HL-60 (cell line): ENCODE measurements at regions not wholly inside any gene's neighbourhood (a gene's known extent, or its start where the extent isn't known, plus 50 kb on each side); places are given as distances from the start of the nearest gene placed in this dataset.

ENCODE experiments used
- DNase-seq, 2 experiments: peaks; one replicate each; pipeline ENCODE4 v3.0.0-alpha.2; 2010 to 2020; ENCODE audit warnings: low read depth in 1 of 2, low spot score in 1 of 2
- H3K27ac ChIP-seq: fragments of 250-450 bp; sonication (Bioruptor Pico); replicated peaks from 2 replicates; pipeline ENCODE4 v1.5.1; 2020; ENCODE audit warnings: mild to moderate bottlenecking, moderate library complexity
- H3K27me3 ChIP-seq: fragments of 250-450 bp; sonication (Bioruptor Pico); 2 replicates; pipeline ENCODE4 v1.5.1; 2021; ENCODE audit warnings: mild to moderate bottlenecking, moderate library complexity; ENCODE audit not compliant: insufficient read depth, poor library complexity, severe bottlenecking
- H3K4me3 ChIP-seq: replicated peaks from 2 replicates; pipeline ENCODE4 v1.5.1; 2011; ENCODE audit warnings: mild to moderate bottlenecking, control low read depth, low read length; ENCODE audit not compliant: insufficient read depth
- CTCF ChIP-seq: IDR thresholded peaks from one replicate; pipeline ENCODE4 v1.5.1; 2011; ENCODE audit warnings: low read length, control low read depth, inconsistent platforms; ENCODE audit not compliant: insufficient read depth
- GABPA ChIP-seq: IDR thresholded peaks from 2 replicates; pipeline ENCODE4 v1.6.1; 2012; ENCODE audit warnings: low read depth
- POLR2AphosphoS5 ChIP-seq: IDR thresholded peaks from 2 replicates; pipeline ENCODE4 v1.6.1; 2012; ENCODE audit warnings: low read depth
- SPI1 ChIP-seq: IDR thresholded peaks from 2 replicates; pipeline ENCODE4 v1.6.1; 2012; ENCODE audit warnings: low read depth, mild to moderate bottlenecking, borderline replicate concordance
- TF ChIP-seq, protein P1 (sequence below): IDR thresholded peaks from 2 replicates; pipeline ENCODE4 v1.6.1; 2012; ENCODE audit warnings: low read depth; ENCODE audit not compliant: insufficient replicate concordance

DNA sequence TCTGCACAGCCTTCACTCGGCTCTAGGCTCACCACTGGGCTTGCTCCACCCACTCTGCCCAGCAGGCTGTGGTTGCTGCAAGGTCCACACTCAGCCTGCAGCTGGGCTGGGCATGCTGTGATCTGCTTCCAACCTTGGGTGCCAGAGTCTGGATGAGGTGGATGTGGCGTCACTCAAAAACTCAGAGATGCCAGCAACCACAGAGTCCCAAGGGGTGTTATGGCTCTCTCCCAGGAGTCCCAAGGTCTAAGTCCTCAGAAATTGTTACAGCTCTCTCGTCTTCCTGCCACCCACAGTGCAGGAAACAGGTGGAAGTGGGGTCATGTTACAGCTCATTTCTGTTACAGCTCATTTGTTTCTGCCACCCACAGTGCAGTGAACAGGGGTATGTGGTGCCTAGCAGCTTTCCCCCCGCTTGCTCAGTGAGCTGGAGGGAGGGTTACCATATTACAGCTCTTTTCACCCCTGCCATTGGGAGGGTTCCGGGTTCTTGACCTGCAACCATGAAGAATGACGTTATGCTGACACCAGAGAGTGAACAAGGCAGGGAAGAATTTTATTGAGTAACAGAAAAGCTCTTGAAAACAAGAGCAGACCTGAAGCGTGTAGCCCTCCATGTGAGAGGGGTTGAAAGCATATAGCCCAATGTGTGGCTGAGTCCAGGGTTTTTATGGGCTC, 893.9 kb downstream of the PCDH7 start:
- no peak overlapping the region for H3K4me3 ChIP-seq
- H3K27me3 ChIP-seq = no peaks in the 10 kb centered on the region
- no peak for DNase-seq
- TF ChIP-seq GABPA = no peak
- no peak for TF ChIP-seq SPI1
- TF ChIP-seq CTCF = no peak
- TF ChIP-seq, protein P1, sequence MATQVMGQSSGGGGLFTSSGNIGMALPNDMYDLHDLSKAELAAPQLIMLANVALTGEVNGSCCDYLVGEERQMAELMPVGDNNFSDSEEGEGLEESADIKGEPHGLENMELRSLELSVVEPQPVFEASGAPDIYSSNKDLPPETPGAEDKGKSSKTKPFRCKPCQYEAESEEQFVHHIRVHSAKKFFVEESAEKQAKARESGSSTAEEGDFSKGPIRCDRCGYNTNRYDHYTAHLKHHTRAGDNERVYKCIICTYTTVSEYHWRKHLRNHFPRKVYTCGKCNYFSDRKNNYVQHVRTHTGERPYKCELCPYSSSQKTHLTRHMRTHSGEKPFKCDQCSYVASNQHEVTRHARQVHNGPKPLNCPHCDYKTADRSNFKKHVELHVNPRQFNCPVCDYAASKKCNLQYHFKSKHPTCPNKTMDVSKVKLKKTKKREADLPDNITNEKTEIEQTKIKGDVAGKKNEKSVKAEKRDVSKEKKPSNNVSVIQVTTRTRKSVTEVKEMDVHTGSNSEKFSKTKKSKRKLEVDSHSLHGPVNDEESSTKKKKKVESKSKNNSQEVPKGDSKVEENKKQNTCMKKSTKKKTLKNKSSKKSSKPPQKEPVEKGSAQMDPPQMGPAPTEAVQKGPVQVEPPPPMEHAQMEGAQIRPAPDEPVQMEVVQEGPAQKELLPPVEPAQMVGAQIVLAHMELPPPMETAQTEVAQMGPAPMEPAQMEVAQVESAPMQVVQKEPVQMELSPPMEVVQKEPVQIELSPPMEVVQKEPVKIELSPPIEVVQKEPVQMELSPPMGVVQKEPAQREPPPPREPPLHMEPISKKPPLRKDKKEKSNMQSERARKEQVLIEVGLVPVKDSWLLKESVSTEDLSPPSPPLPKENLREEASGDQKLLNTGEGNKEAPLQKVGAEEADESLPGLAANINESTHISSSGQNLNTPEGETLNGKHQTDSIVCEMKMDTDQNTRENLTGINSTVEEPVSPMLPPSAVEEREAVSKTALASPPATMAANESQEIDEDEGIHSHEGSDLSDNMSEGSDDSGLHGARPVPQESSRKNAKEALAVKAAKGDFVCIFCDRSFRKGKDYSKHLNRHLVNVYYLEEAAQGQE = no peak
- TF ChIP-seq POLR2AphosphoS5 = no peak
- H3K27ac ChIP-seq = no peak overlapping the region

- H3K27me3 ChIP-seq = no peaks in the 10 kb centered on the region
- H3K27ac ChIP-seq = no peak overlapping the region
- DNase-seq = no peak
- H3K4me3 ChIP-seq = no peak overlapping the region
- TF ChIP-seq GABPA = no peak
- no peak for TF ChIP-seq SPI1
- TF ChIP-seq POLR2AphosphoS5 = no peak
- TF ChIP-seq, protein P1 = no peak
- TF ChIP-seq CTCF = no peak
Observed at GRCh38 chr4:31617667-31618066, 897.5 kb downstream of the PCDH7 start.

DNA sequence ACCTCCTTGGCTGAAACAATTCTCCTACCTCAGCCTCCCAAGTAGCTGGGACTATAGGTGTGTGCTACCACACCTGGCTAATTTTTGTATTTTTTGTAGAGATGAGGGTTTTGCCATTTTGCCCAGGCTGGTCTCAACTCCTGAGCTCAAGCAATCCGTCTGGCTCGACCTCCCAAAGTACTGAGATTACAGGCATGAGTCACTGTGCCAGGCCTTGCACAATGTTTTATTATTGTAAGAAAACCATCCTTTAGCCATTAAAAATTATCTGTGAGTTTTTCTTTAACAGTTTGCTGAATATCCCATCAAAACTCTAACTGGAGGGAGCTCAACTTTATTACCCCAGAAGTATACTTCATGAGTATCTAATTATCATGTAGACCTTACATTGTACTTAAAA, 900.3 kb downstream of the PCDH7 start:
- no peaks in the 10 kb centered on the region for H3K27me3 ChIP-seq
- H3K4me3 ChIP-seq = no peak overlapping the region
- TF ChIP-seq SPI1 (no peak), GABPA (no peak), CTCF (no peak), POLR2AphosphoS5 (no peak)
- TF ChIP-seq, protein P1 = no peak
- H3K27ac ChIP-seq = no peak overlapping the region
- DNase-seq = no peak
